Motor neuron (in vitro differentiated cells): ENCODE measurements at regions not wholly inside any gene's neighbourhood (a gene's known extent, or its start where the extent isn't known, plus 50 kb on each side); places are given as distances from the start of the nearest gene placed in this dataset.

ENCODE experiments used
- ATAC-seq, 8 experiments: fragments of 200-7000 bp; cut with Tn5 transposase; replicated peaks in 6 of 8; 2 replicates each; pipeline ENCODE4 v1.8.0; 2021; ENCODE audit warnings: mild to moderate bottlenecking in 8 of 8, moderate library complexity in 8 of 8
- H3K27ac ChIP-seq, 2 donors: fragments of 250-450 bp; sonication (Bioruptor Pico); 2 replicates each; pipeline ENCODE4 v1.9.0; 2021; ENCODE audit warnings: antibody characterized with exemption in 2 of 2, mild to moderate bottlenecking in 2 of 2, moderate library complexity in 1 of 2
- H3K4me1 ChIP-seq, 2 donors: fragments of 250-450 bp; sonication (Bioruptor Pico); replicated peaks in 1 of 2; 2 replicates each; pipeline ENCODE4 v1.6.1; 2021; ENCODE audit warnings: antibody characterized with exemption in 2 of 2, mild to moderate bottlenecking in 2 of 2, moderate library complexity in 1 of 2
- H3K4me3 ChIP-seq, 5 donors: fragments of 250-450 bp; sonication (Bioruptor Pico); 2 replicates each; pipeline ENCODE4 v1.9.0; 2021; ENCODE audit warnings: antibody characterized with exemption in 5 of 5, mild to moderate bottlenecking in 5 of 5, moderate library complexity in 4 of 5
- WGBS, 10 experiments: fragments of 450-650 bp; shearing (Covaris generic); methylation state at CpG; one replicate each; pipeline ENCODE4 v1.0.0; 2022; 5-methylcytosine and 5-hydroxymethylcytosine counted together
- in situ Hi-C, 9 experiments: fragments of 400-800 bp; cut with MboI; loops; one replicate each; pipeline ENCODE4 v1.15.0; 2021; ENCODE audit warnings: low sequenced_read_pairs in 9 of 9, low pct_unique_long_range_greater_than_20kb in 2 of 9; ENCODE audit not compliant: unreplicated experiment in 9 of 9

DNA sequence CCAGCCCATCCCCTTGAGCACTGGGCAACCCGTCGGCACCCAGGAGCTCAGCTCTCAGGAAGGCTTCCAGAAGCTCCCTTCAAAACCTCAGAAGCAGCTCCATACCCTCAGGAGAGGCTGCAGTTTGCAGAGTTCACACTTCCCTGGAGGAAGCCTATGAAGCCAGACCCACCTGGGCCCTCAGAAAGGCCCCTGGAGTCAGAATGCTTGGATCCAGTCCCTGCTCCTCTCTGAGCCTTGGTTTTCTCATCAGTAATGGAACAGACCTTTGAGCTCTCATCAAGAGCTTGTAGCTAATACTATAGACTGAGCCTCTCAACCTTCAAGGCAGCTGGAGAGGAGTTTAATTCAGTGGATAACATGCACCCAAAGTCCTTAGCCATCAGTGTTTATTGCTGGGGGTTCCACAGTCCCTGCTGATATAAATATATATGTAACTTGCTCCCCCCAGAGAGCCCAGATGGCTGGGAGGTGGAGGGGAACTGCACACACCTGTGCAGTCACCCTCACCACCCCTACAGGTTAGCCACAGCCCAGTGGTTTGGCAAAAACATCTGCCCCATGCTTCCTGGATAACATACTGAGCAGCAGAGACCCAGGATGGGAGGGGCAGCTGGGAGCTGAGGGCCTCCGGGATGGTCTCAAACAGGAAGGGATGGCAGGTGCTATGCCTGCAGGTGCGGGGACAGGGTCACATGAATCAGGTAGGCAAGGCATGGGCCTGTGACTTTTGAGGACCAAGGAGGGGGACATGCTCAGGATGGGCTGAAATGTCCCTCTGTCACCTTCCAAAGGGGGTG, 120.1 kb downstream of the SNX5 start:
- no peak overlapping the region for H3K4me3 ChIP-seq
- in situ Hi-C loops = no loop called here
- no peak for ATAC-seq
- H3K27ac ChIP-seq = no peak overlapping the region
- no peaks in the 10 kb centered on the region for H3K4me1 ChIP-seq
- WGBS, 10 experiments = 40 to 100% (median 75%) methylated on average over 1 to 2 of the region's 4 CpGs; no CpG with 5 or more reads in 6 of the 10 experiments

DNA sequence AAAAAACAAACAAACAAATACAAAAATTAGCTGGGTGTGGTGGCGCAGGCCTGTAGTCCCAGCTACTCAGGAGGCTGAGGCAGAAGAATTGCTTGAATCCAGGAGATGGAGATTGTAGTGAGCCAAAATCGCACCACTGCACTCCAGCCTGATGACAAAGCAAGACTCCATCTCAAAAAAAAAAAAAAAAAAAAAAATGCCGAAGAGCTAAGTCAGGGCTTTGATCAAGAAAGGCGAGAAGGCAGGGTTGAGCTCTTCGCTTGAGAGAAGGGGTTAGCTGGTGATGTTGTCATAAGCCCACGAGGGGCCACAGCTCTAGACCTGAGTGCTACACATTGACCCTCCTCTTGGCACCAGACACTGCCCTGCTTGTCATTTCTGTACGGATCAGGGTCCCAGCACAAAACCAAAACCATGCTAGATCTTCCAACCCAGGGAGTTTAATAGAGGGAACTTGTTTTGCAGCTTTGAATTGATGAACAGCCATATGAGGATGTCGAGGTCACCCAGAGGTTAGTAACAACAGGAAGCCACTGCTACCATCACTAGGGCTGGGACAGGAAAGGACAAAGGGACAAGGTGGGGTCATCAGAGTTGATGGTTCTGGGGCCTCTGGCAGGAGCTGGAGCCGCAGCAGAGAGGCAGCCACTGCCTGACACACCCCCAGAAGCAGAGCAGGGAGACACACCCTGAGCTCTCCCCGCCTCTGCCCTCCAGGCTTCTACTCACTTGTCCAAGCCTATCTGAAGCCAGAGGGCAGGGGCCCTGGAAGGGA, 122.7 kb downstream of the SNX5 start:
- no peak overlapping the region for H3K27ac ChIP-seq
- 69 to 100% (median 78%) methylated on average over 2 to 8 of the region's 10 CpGs; no CpG with 5 or more reads in 1 of the 10 experiments for WGBS, 10 experiments
- no peak overlapping the region for H3K4me3 ChIP-seq
- no peaks in the 10 kb centered on the region for H3K4me1 ChIP-seq
- in situ Hi-C loops = no loop called here
- ATAC-seq = peak in 3 of 8 experiments; percentile 9 to 55 (median 9)

- ATAC-seq = no peak
- no peak overlapping the region for H3K4me3 ChIP-seq
- H3K4me1 ChIP-seq = no peaks in the 10 kb centered on the region
- 71 to 96% (median 90%) methylated on average over 2 to 7 of the region's 7 CpGs for WGBS, 10 experiments
- no peak overlapping the region for H3K27ac ChIP-seq
- in situ Hi-C loops = no loop called here
Observed at GRCh38 chr20:17844549-17845298, 123.9 kb downstream of the SNX5 start.

DNA sequence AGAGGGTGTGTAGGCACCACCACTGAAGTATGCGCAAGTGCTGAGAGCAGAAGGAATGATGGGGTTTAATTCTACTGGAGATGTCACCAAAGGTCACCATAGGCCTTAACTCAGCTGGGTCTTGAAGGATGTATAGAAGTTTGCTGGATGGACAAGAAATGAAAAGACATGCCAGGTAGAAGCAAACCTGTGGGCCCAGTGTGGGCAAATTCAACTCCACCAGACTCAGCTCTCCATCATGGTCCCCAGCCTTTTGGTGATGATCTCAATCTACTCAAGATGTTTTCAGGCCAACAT, 124.5 kb downstream of the SNX5 start:
- 83 to 100% (median 100%) methylated on average over 1 of the region's 1 CpG; no CpG with 5 or more reads in 7 of the 10 experiments for WGBS, 10 experiments
- Histone ChIP-seq H3K4me1 (no peaks in the 10 kb centered on the region), H3K27ac (no peak overlapping the region), H3K4me3 (no peak overlapping the region)
- no peak for ATAC-seq
- in situ Hi-C loops = no loop called here

- peaks cover 0 to 3% of the 10 kb centered on the region in 2 donors for H3K4me1 ChIP-seq
- H3K4me3 ChIP-seq = no peak overlapping the region
- in situ Hi-C loops = no loop called here
- H3K27ac ChIP-seq = no peak overlapping the region
- WGBS, 10 experiments = 0 to 88% (median 63%) methylated on average over 1 to 6 of the region's 14 CpGs; no CpG with 5 or more reads in 2 of the 10 experiments
- ATAC-seq = peak in 3 of 8 experiments; percentile 64 to 78 (median 64)
Observed at GRCh38 chr20:17843246-17844132, 125.1 kb downstream of the SNX5 start.

- Histone ChIP-seq H3K4me1 (peaks cover 0 to 4% of the 10 kb centered on the region in 2 donors), H3K27ac (no peak overlapping the region), H3K4me3 (no peak overlapping the region)
- ATAC-seq = no peak
- WGBS, 10 experiments = 20 to 100% (median 70%) methylated on average over 1 to 10 of the region's 13 CpGs; no CpG with 5 or more reads in 3 of the 10 experiments
- in situ Hi-C loops = no loop called here
Observed at GRCh38 chr20:17841751-17842215, 126.8 kb downstream of the SNX5 start.

DNA sequence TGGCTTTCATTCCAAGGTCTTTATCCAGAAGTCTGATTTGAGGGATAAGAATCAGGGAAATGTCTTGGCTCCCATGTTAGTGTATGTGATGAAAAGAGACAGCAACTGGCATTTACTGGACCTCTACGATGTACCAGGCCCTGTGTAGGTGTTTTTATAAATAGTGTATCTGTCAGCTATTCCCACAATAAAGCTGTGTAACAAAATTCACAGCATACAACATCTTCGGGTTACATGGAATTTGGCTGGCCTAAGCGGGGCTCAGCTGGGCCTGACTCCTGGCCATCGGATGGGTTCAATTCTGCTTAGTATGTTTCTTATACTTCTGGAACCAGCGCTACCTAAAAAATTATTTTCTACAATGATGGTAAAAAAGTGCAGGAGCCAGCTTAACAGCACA, 128.2 kb downstream of the SNX5 start:
- Histone ChIP-seq H3K4me1 (peaks cover 0 to 4% of the 10 kb centered on the region in 2 donors), H3K4me3 (no peak overlapping the region), H3K27ac (no peak overlapping the region)
- in situ Hi-C loops = no loop called here
- 67 to 100% (median 98%) methylated on average over 1 to 4 of the region's 5 CpGs; no CpG with 5 or more reads in 2 of the 10 experiments for WGBS, 10 experiments
- ATAC-seq = no peak

DNA sequence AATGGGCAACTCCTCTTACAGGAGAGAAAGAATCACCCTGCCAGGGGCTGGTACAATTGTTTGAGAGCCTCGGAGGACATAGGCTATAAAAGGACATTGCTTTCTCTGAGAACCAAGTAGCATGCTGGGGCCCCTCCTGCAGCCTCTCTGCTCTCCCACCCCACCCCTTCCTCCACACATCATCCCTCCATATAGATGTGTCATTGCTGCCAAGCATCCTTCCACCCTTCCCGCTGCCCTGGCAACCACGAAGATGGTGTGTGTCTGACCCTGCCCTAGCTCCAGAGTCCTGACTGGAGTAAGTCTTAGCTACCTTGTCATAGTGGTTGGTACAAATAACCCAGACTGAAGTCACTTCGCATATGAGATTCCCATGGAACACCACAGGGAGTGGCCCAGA, 129.7 kb downstream of the SNX5 start:
- in situ Hi-C loops = no loop called here
- Histone ChIP-seq H3K4me3 (no peak overlapping the region), H3K4me1 (peaks cover 0 to 4% of the 10 kb centered on the region in 2 donors), H3K27ac (no peak overlapping the region)
- WGBS, 10 experiments = 0 to 83% (median 83%) methylated on average over 1 of the region's 4 CpGs; no CpG with 5 or more reads in 7 of the 10 experiments
- ATAC-seq = peak in 5 of 8 experiments; percentile 3 to 72 (median 46)

- H3K4me3 ChIP-seq = no peak overlapping the region
- ATAC-seq = no peak
- 50 to 95% (median 83%) methylated on average over 1 to 3 of the region's 3 CpGs; no CpG with 5 or more reads in 1 of the 10 experiments for WGBS, 10 experiments
- in situ Hi-C loops = no loop called here
- H3K27ac ChIP-seq = no peak overlapping the region
- peaks cover 0 to 4% of the 10 kb centered on the region in 2 donors for H3K4me1 ChIP-seq
Observed at GRCh38 chr20:17837179-17837578, 131.4 kb downstream of the SNX5 start.

GRCh38 chr20:17836303-17836861, 132.2 kb downstream of the SNX5 start:
- Histone ChIP-seq H3K4me3 (no peak overlapping the region), H3K4me1 (peaks cover 0 to 4% of the 10 kb centered on the region in 2 donors), H3K27ac (no peak overlapping the region)
- in situ Hi-C loops = no loop called here
- ATAC-seq = peak in 3 of 8 experiments; percentile 16 to 76 (median 71)
- 0 to 78% (median 67%) methylated on average over 1 to 9 of the region's 12 CpGs; no CpG with 5 or more reads in 1 of the 10 experiments for WGBS, 10 experiments

- ATAC-seq = no peak
- Histone ChIP-seq H3K4me1 (peaks cover 0 to 4% of the 10 kb centered on the region in 2 donors), H3K27ac (no peak overlapping the region), H3K4me3 (no peak overlapping the region)
- 79 to 89% methylated on average over 5 to 7 of the region's 9 CpGs; no CpG with 5 or more reads in 8 of the 10 experiments for WGBS, 10 experiments
- in situ Hi-C loops = no loop called here
Observed at GRCh38 chr20:17835934-17836300, 132.7 kb downstream of the SNX5 start.
